ENCODE measurements at regions not wholly inside any gene's neighbourhood (a gene's known extent, or its start where the extent isn't known, plus 50 kb on each side); places are given as distances from the start of the nearest gene placed in this dataset.

GRCh38 chr3:95934181-95934580 lies 880.2 kb upstream of the EPHA6 start:
- Histone ChIP-seq H4K20me1 (replicated peaks; ENCODE audit: control insufficient read depth, insufficient read depth, low read length) (no peaks in the 10 kb centered on the region), H3K9me3 (replicated peaks; ENCODE audit: control insufficient read depth, insufficient read depth, low read depth, low read length) (no peaks in the 10 kb centered on the region), H3K79me2 (ENCODE audit: control insufficient read depth, insufficient read depth, low read length) (no peaks in the 10 kb centered on the region), H3K4me1 (replicated peaks in 1 of 2; ENCODE audit: control insufficient read depth in 2 of 2, insufficient read depth in 2 of 2, low read length in 2 of 2) (no peaks in the 10 kb centered on the region), H3K27ac (ENCODE audit: extremely low read depth, low read depth, low read length) (no peak overlapping the region), H2AFZ (ENCODE audit: low read depth, low read length) (no peak overlapping the region), H3K9me1 (ENCODE audit: control insufficient read depth, insufficient read depth, low read length) (no peaks in the 10 kb centered on the region), H3K27me3 (ENCODE audit: control insufficient read depth in 2 of 2, insufficient read depth in 2 of 2, low read length in 2 of 2) (no peaks in the 10 kb centered on the region), H3K9ac (ENCODE audit: insufficient read depth in 1 of 2, low read depth in 2 of 2, low read length in 2 of 2) (no peak overlapping the region), H3K4me2 (ENCODE audit: insufficient read depth, low read length) (no peak overlapping the region), H3K4me3 (no peak overlapping the region), H3K36me3 (ENCODE audit: control insufficient read depth, insufficient read depth, low read length) (no peaks in the 10 kb centered on the region)
- TF ChIP-seq RFX1 (IDR thresholded peaks at IDR 0.05) = no peak
- TF ChIP-seq ZNF696 (CRISPR knock-in tag; conservative IDR thresholded peaks at IDR 0.05) = no peak
- FAIRE-seq (no peak), ATAC-seq (no peak), DNase-seq (ENCODE audit: extremely low read depth in 1 of 4, low spot score in 3 of 4) (no peak)
- intact Hi-C loops (cut with micrococcal nuclease) = no loop called here
- CTCF ChIA-PET (ENCODE audit: low intra/inter-chr PET ratio) = no interaction called here
- BruUV-seq (replicated peaks) = no TSS peak
- in situ Hi-C loops (cut with MboI) = no loop called here
- 0% methylated on average over 1 of the region's 1 CpG for WGBS (ENCODE audit: insufficient coverage, low coverage, missing lambda C conversion rate)
- POLR2A ChIA-PET = no interaction called here

- ChIA-PET CTCF (ENCODE audit: low intra/inter-chr PET ratio) (no interaction called here), POLR2A (no interaction called here)
- Histone ChIP-seq H3K27me3 (ENCODE audit: control insufficient read depth in 2 of 2, insufficient read depth in 2 of 2, low read length in 2 of 2) (no peaks in the 10 kb centered on the region), H4K20me1 (replicated peaks; ENCODE audit: control insufficient read depth, insufficient read depth, low read length) (no peaks in the 10 kb centered on the region), H3K9ac (ENCODE audit: insufficient read depth in 1 of 2, low read depth in 2 of 2, low read length in 2 of 2) (no peak overlapping the region), H3K4me1 (replicated peaks in 1 of 2; ENCODE audit: control insufficient read depth in 2 of 2, insufficient read depth in 2 of 2, low read length in 2 of 2) (no peaks in the 10 kb centered on the region), H2AFZ (ENCODE audit: low read depth, low read length) (no peak overlapping the region), H3K79me2 (ENCODE audit: control insufficient read depth, insufficient read depth, low read length) (no peaks in the 10 kb centered on the region), H3K4me3 (no peak overlapping the region), H3K9me3 (replicated peaks; ENCODE audit: control insufficient read depth, insufficient read depth, low read depth, low read length) (no peaks in the 10 kb centered on the region), H3K9me1 (ENCODE audit: control insufficient read depth, insufficient read depth, low read length) (no peaks in the 10 kb centered on the region), H3K27ac (ENCODE audit: extremely low read depth, low read depth, low read length) (no peak overlapping the region), H3K4me2 (ENCODE audit: insufficient read depth, low read length) (no peak overlapping the region), H3K36me3 (ENCODE audit: control insufficient read depth, insufficient read depth, low read length) (no peaks in the 10 kb centered on the region)
- ATAC-seq = no peak
- DNase-seq (ENCODE audit: extremely low read depth in 1 of 4, low spot score in 3 of 4) = no peak
- 0% methylated on average over 3 of the region's 4 CpGs for WGBS (ENCODE audit: insufficient coverage, low coverage, missing lambda C conversion rate)
- no TSS peak for BruUV-seq (replicated peaks)
- in situ Hi-C loops (cut with MboI) = no loop called here
- intact Hi-C loops (cut with micrococcal nuclease) = no loop called here
- TF ChIP-seq ZKSCAN8 (CRISPR knock-in tag; IDR thresholded peaks at IDR 0.05) = no peak
- TF ChIP-seq ARHGAP35 (IDR thresholded peaks at IDR 0.05; ENCODE audit: partially characterized antibody) = no peak
- TF ChIP-seq CLOCK (CRISPR knock-in tag; IDR thresholded peaks at IDR 0.05; ENCODE audit: borderline replicate concordance) = no peak
- TF ChIP-seq, protein P1, sequence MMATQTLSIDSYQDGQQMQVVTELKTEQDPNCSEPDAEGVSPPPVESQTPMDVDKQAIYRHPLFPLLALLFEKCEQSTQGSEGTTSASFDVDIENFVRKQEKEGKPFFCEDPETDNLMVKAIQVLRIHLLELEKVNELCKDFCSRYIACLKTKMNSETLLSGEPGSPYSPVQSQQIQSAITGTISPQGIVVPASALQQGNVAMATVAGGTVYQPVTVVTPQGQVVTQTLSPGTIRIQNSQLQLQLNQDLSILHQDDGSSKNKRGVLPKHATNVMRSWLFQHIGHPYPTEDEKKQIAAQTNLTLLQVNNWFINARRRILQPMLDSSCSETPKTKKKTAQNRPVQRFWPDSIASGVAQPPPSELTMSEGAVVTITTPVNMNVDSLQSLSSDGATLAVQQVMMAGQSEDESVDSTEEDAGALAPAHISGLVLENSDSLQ (IDR thresholded peaks at IDR 0.05) = no peak
- TF ChIP-seq CCAR2 (IDR thresholded peaks at IDR 0.05; ENCODE audit: low read depth, low read length) = no peak
- TF ChIP-seq, protein P2, sequence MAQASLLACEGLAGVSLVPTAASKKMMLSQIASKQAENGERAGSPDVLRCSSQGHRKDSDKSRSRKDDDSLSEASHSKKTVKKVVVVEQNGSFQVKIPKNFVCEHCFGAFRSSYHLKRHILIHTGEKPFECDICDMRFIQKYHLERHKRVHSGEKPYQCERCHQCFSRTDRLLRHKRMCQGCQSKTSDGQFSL (CRISPR knock-in tag; IDR thresholded peaks at IDR 0.05) = no peak
- TF ChIP-seq, protein P2 (tag; IDR thresholded peaks at IDR 0.05) = no peak
- TF ChIP-seq EHMT2 (IDR thresholded peaks at IDR 0.05) = no peak
- no peak for TF ChIP-seq NONO (IDR thresholded peaks at IDR 0.05; ENCODE audit: low read depth in 2 of 2, low read length in 1 of 2)
- FAIRE-seq = no peak
Measured at GRCh38 chr3:95939235-95939809, 875.1 kb upstream of the EPHA6 start.

Measured in K562 (cell line).